Stimulated activated CD8-positive, alpha-beta memory T cell treated with anti-CD3 and anti-CD28 coated beads, Interleukin-7, amount 100 ng/mL, for 24 hours (primary cell): ENCODE measurements at regions not wholly inside any gene's neighbourhood (a gene's known extent, or its start where the extent isn't known, plus 50 kb on each side); places are given as distances from the start of the nearest gene placed in this dataset.

Experiments used
- DNase-seq: peaks from one replicate; pipeline ENCODE4 v3.0.0-alpha.2; 2020; ENCODE audit warnings: low read depth

- DNase-seq, result no peak
Measured at GRCh38 chr2:199025146-199025545, 432.6 kb downstream of the SATB2 start.

GRCh38 chr2:199024224-199024623, 433.5 kb downstream of the SATB2 start:
- no peak for DNase-seq

GRCh38 chr2:199019898-199020507, 437.7 kb downstream of the SATB2 start:
- DNase-seq, result no peak

- no peak for DNase-seq
Measured at GRCh38 chr2:199018826-199019225, 438.9 kb downstream of the SATB2 start.

GRCh38 chr2:199015072-199015471, 442.7 kb downstream of the SATB2 start:
- no peak for DNase-seq

GRCh38 chr2:199014226-199014625, 443.5 kb downstream of the SATB2 start:
- no peak for DNase-seq

GRCh38 chr2:199011908-199012307, 445.8 kb downstream of the SATB2 start:
- DNase-seq, result no peak

- no peak for DNase-seq
Measured at GRCh38 chr2:198994678-198995077, 463.1 kb downstream of the SATB2 start.

GRCh38 chr2:198991431-198991830, 466.3 kb downstream of the SATB2 start:
- DNase-seq, result no peak

- no peak for DNase-seq
Measured at GRCh38 chr2:198975779-198976178, 482.0 kb downstream of the SATB2 start.

GRCh38 chr2:198973785-198974184, 484.0 kb downstream of the SATB2 start:
- DNase-seq, result no peak

GRCh38 chr2:198973181-198973580, 484.6 kb downstream of the SATB2 start:
- DNase-seq, result no peak

- DNase-seq, result no peak
Measured at GRCh38 chr2:198968545-198968944, 489.2 kb downstream of the SATB2 start.

- no peak for DNase-seq
Measured at GRCh38 chr2:198966269-198966668, 491.5 kb downstream of the SATB2 start.

- DNase-seq, result no peak
Measured at GRCh38 chr2:198961547-198961946, 496.2 kb downstream of the SATB2 start.

- no peak for DNase-seq
Measured at GRCh38 chr2:198957181-198957580, 500.6 kb downstream of the SATB2 start.

- no peak for DNase-seq
Measured at GRCh38 chr2:198953328-198953727, 504.4 kb downstream of the SATB2 start.

- DNase-seq, result no peak
Measured at GRCh38 chr2:198950803-198951202, 506.9 kb downstream of the SATB2 start.

- no peak for DNase-seq
Measured at GRCh38 chr2:198945496-198945895, 512.2 kb downstream of the SATB2 start.

GRCh38 chr2:198930170-198930569, 527.6 kb downstream of the SATB2 start:
- no peak for DNase-seq

- DNase-seq, result no peak
Measured at GRCh38 chr2:198928026-198928425, 529.7 kb downstream of the SATB2 start.

GRCh38 chr2:198917926-198918720, 539.6 kb downstream of the SATB2 start:
- no peak for DNase-seq

GRCh38 chr2:198917275-198917674, 540.5 kb downstream of the SATB2 start:
- DNase-seq, result no peak
